ENCODE measurements at regions not wholly inside any gene's neighbourhood (a gene's known extent, or its start where the extent isn't known, plus 50 kb on each side); places are given as distances from the start of the nearest gene placed in this dataset.

GRCh38 chr1:234771642-234772344 lies 161.8 kb upstream of the IRF2BP2 start:
- Histone ChIP-seq H3K4me3 (ENCODE audit: insufficient read depth, low read depth, low read length, poor library complexity, severe bottlenecking) (no peak overlapping the region), H3K27ac (ENCODE audit: insufficient read depth, low read length, poor library complexity, severe bottlenecking) (peak overlapping the region; percentile 64), H3K4me1 (ENCODE audit: control insufficient read depth, insufficient read depth, low read length, poor library complexity, severe bottlenecking) (peaks cover 35% of the 10 kb centered on the region), H3K27me3 (replicated peaks; ENCODE audit: control insufficient read depth, insufficient read depth, low read length, poor library complexity, severe bottlenecking) (no peaks in the 10 kb centered on the region), H3K9me3 (ENCODE audit: control insufficient read depth, low read length) (no peaks in the 10 kb centered on the region), H3K36me3 (ENCODE audit: control insufficient read depth, insufficient read depth, low read length) (no peaks in the 10 kb centered on the region)
- DNase-seq, result no peak

DNA sequence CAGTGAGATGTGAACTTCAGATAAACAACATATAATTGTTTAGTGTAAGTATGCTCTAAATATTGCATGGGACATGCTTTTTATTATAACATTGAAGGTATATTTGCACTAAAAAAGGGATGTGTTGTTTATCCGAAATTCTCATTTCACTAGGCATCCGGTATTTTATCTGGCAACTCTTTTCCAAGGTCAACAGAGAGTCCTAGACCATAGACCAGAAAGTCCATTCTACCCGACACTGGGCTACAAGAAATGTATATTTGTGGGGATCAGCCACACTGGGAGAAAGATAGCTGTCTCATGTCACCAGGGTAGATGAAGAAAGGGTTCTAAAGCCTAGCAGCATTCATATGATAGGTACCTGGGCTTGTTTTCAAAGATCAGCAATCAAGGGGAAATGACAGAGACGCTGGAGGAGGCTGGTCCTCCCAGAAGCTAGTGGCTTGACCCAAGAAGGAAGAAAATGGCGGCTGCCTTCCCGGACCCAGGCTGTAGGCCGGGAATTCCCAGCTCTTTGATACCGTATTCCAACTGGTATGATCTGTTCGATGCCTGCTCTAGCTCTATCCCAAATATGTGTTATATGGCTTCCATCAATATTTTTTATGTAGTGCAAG lies 161.1 kb upstream of the IRF2BP2 start:
- H3K9me3 ChIP-seq (ENCODE audit: control insufficient read depth, low read length), result no peaks in the 10 kb centered on the region
- H3K27ac ChIP-seq (ENCODE audit: insufficient read depth, low read length, poor library complexity, severe bottlenecking), result peak overlapping the region; percentile 64
- no peaks in the 10 kb centered on the region for H3K27me3 ChIP-seq (replicated peaks; ENCODE audit: control insufficient read depth, insufficient read depth, low read length, poor library complexity, severe bottlenecking)
- no peaks in the 10 kb centered on the region for H3K36me3 ChIP-seq (ENCODE audit: control insufficient read depth, insufficient read depth, low read length)
- no peak overlapping the region for H3K4me3 ChIP-seq (ENCODE audit: insufficient read depth, low read depth, low read length, poor library complexity, severe bottlenecking)
- no peak for DNase-seq
- H3K4me1 ChIP-seq (ENCODE audit: control insufficient read depth, insufficient read depth, low read length, poor library complexity, severe bottlenecking), result peaks cover 35% of the 10 kb centered on the region

- Histone ChIP-seq H3K9me3 (ENCODE audit: control insufficient read depth, low read length) (no peaks in the 10 kb centered on the region), H3K4me1 (ENCODE audit: control insufficient read depth, insufficient read depth, low read length, poor library complexity, severe bottlenecking) (peaks cover 35% of the 10 kb centered on the region), H3K4me3 (ENCODE audit: insufficient read depth, low read depth, low read length, poor library complexity, severe bottlenecking) (no peak overlapping the region), H3K27ac (ENCODE audit: insufficient read depth, low read length, poor library complexity, severe bottlenecking) (no peak overlapping the region), H3K27me3 (replicated peaks; ENCODE audit: control insufficient read depth, insufficient read depth, low read length, poor library complexity, severe bottlenecking) (no peaks in the 10 kb centered on the region), H3K36me3 (ENCODE audit: control insufficient read depth, insufficient read depth, low read length) (no peaks in the 10 kb centered on the region)
- no peak for DNase-seq
Measured at GRCh38 chr1:234769986-234770795, 160.2 kb upstream of the IRF2BP2 start.

- Histone ChIP-seq H3K4me1 (ENCODE audit: control insufficient read depth, insufficient read depth, low read length, poor library complexity, severe bottlenecking) (peaks cover 35% of the 10 kb centered on the region), H3K27me3 (replicated peaks; ENCODE audit: control insufficient read depth, insufficient read depth, low read length, poor library complexity, severe bottlenecking) (no peaks in the 10 kb centered on the region), H3K27ac (ENCODE audit: insufficient read depth, low read length, poor library complexity, severe bottlenecking) (peak overlapping the region; percentile 59), H3K9me3 (ENCODE audit: control insufficient read depth, low read length) (no peaks in the 10 kb centered on the region), H3K36me3 (ENCODE audit: control insufficient read depth, insufficient read depth, low read length) (no peaks in the 10 kb centered on the region), H3K4me3 (ENCODE audit: insufficient read depth, low read depth, low read length, poor library complexity, severe bottlenecking) (no peak overlapping the region)
- DNase-seq, result no peak
Measured at GRCh38 chr1:234769284-234769985, 159.5 kb upstream of the IRF2BP2 start.

- peak overlapping the region; percentile 59 for H3K27ac ChIP-seq (ENCODE audit: insufficient read depth, low read length, poor library complexity, severe bottlenecking)
Measured at GRCh38 chr1:234768569-234769283, 158.7 kb upstream of the IRF2BP2 start.

GRCh38 chr1:234768171-234768568 lies 158.2 kb upstream of the IRF2BP2 start:
- Histone ChIP-seq H3K27ac (ENCODE audit: insufficient read depth, low read length, poor library complexity, severe bottlenecking) (peak overlapping the region; percentile 59), H3K9me3 (ENCODE audit: control insufficient read depth, low read length) (no peaks in the 10 kb centered on the region), H3K36me3 (ENCODE audit: control insufficient read depth, insufficient read depth, low read length) (no peaks in the 10 kb centered on the region), H3K4me1 (ENCODE audit: control insufficient read depth, insufficient read depth, low read length, poor library complexity, severe bottlenecking) (peaks cover 35% of the 10 kb centered on the region), H3K27me3 (replicated peaks; ENCODE audit: control insufficient read depth, insufficient read depth, low read length, poor library complexity, severe bottlenecking) (no peaks in the 10 kb centered on the region), H3K4me3 (ENCODE audit: insufficient read depth, low read depth, low read length, poor library complexity, severe bottlenecking) (no peak overlapping the region)
- peak in 1 of 3 donors; percentile 24 for DNase-seq

More at GRCh38 chr1:234768569-234769283, 158.7 kb upstream of the IRF2BP2 start:
- peaks cover 35% of the 10 kb centered on the region for H3K4me1 ChIP-seq (ENCODE audit: control insufficient read depth, insufficient read depth, low read length, poor library complexity, severe bottlenecking)
- H3K4me3 ChIP-seq (ENCODE audit: insufficient read depth, low read depth, low read length, poor library complexity, severe bottlenecking), result no peak overlapping the region
- no peaks in the 10 kb centered on the region for H3K9me3 ChIP-seq (ENCODE audit: control insufficient read depth, low read length)
- no peak for DNase-seq
- H3K27me3 ChIP-seq (replicated peaks; ENCODE audit: control insufficient read depth, insufficient read depth, low read length, poor library complexity, severe bottlenecking), result no peaks in the 10 kb centered on the region
- H3K36me3 ChIP-seq (ENCODE audit: control insufficient read depth, insufficient read depth, low read length), result no peaks in the 10 kb centered on the region

GRCh38 chr1:234765672-234766071 lies 155.7 kb upstream of the IRF2BP2 start:
- Histone ChIP-seq H3K27me3 (replicated peaks; ENCODE audit: control insufficient read depth, insufficient read depth, low read length, poor library complexity, severe bottlenecking) (no peaks in the 10 kb centered on the region), H3K9me3 (ENCODE audit: control insufficient read depth, low read length) (no peaks in the 10 kb centered on the region), H3K4me1 (ENCODE audit: control insufficient read depth, insufficient read depth, low read length, poor library complexity, severe bottlenecking) (peaks cover 23% of the 10 kb centered on the region), H3K36me3 (ENCODE audit: control insufficient read depth, insufficient read depth, low read length) (no peaks in the 10 kb centered on the region), H3K27ac (ENCODE audit: insufficient read depth, low read length, poor library complexity, severe bottlenecking) (no peak overlapping the region), H3K4me3 (ENCODE audit: insufficient read depth, low read depth, low read length, poor library complexity, severe bottlenecking) (no peak overlapping the region)
- no peak for DNase-seq

DNA sequence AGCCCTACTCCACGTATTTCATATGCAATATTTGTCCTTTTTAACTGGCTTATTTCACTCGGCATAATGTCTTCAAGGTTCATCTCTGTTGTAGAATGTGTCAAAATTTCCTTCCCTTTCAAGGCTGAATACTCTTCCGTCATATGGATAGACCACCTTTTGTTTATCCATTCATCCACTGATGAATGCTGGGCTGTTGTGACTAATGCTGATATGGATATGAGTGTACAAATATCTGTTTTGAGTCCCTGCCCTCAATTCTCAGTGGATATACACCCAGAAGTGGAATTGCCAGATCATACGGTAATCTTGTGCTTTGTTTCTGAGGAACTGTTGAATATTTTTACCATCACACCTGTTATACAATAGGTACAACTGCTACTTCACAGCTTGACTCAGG lies 155.2 kb upstream of the IRF2BP2 start:
- DNase-seq, result no peak
- no peaks in the 10 kb centered on the region for H3K36me3 ChIP-seq (ENCODE audit: control insufficient read depth, insufficient read depth, low read length)
- peaks cover 27% of the 10 kb centered on the region for H3K4me1 ChIP-seq (ENCODE audit: control insufficient read depth, insufficient read depth, low read length, poor library complexity, severe bottlenecking)
- no peaks in the 10 kb centered on the region for H3K27me3 ChIP-seq (replicated peaks; ENCODE audit: control insufficient read depth, insufficient read depth, low read length, poor library complexity, severe bottlenecking)
- H3K4me3 ChIP-seq (ENCODE audit: insufficient read depth, low read depth, low read length, poor library complexity, severe bottlenecking), result no peak overlapping the region
- no peaks in the 10 kb centered on the region for H3K9me3 ChIP-seq (ENCODE audit: control insufficient read depth, low read length)
- H3K27ac ChIP-seq (ENCODE audit: insufficient read depth, low read length, poor library complexity, severe bottlenecking), result no peak overlapping the region

DNA sequence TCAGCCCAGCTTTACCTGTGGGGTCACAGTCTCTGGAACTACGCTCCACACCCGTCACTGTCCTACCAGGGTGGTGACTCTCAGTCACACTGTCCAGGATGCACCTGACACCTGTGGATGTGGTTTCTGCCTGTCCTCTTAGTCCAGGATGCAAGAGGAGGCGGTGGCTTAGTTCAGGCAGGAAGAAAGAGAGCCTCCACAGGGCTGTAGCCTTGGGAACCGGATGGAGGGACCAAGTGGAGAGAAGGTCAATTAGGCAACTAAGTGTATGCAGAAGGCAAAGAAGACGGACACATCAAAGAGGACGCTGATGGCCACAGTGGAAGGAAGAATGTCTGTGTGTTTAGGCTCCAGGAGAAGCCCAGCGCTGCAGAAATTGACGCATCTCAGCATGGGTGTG lies 153.9 kb upstream of the IRF2BP2 start:
- DNase-seq, result no peak
- Histone ChIP-seq H3K27ac (ENCODE audit: insufficient read depth, low read length, poor library complexity, severe bottlenecking) (no peak overlapping the region), H3K36me3 (ENCODE audit: control insufficient read depth, insufficient read depth, low read length) (no peaks in the 10 kb centered on the region), H3K9me3 (ENCODE audit: control insufficient read depth, low read length) (no peaks in the 10 kb centered on the region), H3K27me3 (replicated peaks; ENCODE audit: control insufficient read depth, insufficient read depth, low read length, poor library complexity, severe bottlenecking) (no peaks in the 10 kb centered on the region), H3K4me3 (ENCODE audit: insufficient read depth, low read depth, low read length, poor library complexity, severe bottlenecking) (no peak overlapping the region), H3K4me1 (ENCODE audit: control insufficient read depth, insufficient read depth, low read length, poor library complexity, severe bottlenecking) (peaks cover 30% of the 10 kb centered on the region)

Measured in effector memory CD4-positive, alpha-beta T cell (primary cell).